AG20443 (cell line): ENCODE measurements at regions not wholly inside any gene's neighbourhood (a gene's known extent, or its start where the extent isn't known, plus 50 kb on each side); places are given as distances from the start of the nearest gene placed in this dataset.

Experiments
- DNase-seq: peaks from one replicate; pipeline ENCODE4 v3.0.0; 2012; ENCODE audit warnings: low spot score, mixed read lengths

GRCh38 chr7:80563561-80564327 is 51.9 kb upstream of the GNAT3 start:
- no peak for DNase-seq

GRCh38 chr7:80565554-80565953 is 53.7 kb upstream of the GNAT3 start:
- no peak for DNase-seq

GRCh38 chr7:80581486-80582260 is 56.8 kb upstream of the CD36 start:
- DNase-seq, result no peak

GRCh38 chr7:80583901-80584300 is 54.5 kb upstream of the CD36 start:
- DNase-seq, result peak; percentile 17

DNA sequence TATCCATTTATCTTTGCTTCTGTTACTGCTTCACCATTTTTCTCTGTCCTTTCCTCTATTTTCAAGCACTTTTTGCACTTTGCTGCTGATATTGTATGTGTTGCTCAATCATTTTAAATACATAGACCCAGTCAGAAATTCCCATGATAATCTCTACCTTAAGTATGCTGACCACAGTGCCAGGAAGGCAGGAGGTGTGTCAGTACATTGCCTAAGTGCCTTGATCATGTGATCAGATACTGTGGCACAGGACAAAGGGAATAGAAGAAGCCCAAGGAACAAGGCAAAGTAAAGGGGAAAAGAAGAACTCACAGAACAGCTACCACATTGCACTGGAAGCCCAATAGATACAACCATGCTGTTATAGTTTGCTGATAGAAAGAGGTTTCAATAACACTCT is 53.7 kb upstream of the CD36 start:
- no peak for DNase-seq

DNA sequence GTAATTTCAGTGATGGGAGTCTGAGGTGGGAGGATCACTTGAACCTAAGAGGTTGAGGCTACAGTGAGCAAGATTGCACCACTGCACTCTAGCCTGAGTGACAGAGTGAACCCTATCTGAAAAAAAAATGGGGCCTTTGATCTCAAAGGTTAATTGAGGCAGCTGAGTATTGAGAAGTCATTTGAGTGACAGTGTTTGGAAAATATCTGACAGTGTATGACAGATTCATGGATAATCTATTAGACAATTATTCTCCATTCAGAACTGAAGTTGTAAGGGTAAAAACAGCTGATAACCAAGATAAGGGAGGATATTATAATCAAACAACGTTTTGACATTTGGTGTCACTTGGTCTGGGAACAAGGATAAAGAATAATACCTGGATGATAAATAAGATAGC is 50.9 kb upstream of the CD36 start:
- no peak for DNase-seq

DNA sequence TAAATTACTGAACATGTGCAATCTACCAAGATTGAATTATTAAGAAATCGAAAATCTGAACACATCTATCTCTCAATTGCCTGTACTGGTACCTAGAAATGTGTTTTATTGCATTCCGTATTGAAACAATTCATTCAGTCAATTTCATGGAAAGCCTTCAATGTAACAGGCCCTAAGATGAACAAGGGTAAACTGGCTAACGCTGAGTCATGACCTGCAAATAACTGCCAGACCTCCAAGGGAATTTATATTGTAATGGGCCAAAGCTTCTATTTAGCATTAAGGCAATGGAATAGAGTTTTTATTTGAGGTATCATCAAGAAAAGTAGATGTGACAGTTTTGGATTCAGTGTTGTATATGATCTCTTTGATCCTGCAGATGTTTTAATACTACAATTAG is 49.9 kb upstream of the CD36 start:
- no peak for DNase-seq
